Glomerular endothelial cell (primary cell): ENCODE measurements at regions not wholly inside any gene's neighbourhood (a gene's known extent, or its start where the extent isn't known, plus 50 kb on each side); places are given as distances from the start of the nearest gene placed in this dataset.

Source experiments
- DNase-seq: peaks from one replicate; pipeline ENCODE4 v3.0.0-alpha.2; 2011; ENCODE audit warnings: low read depth, low spot score; ENCODE audit errors: extremely low read depth

DNA sequence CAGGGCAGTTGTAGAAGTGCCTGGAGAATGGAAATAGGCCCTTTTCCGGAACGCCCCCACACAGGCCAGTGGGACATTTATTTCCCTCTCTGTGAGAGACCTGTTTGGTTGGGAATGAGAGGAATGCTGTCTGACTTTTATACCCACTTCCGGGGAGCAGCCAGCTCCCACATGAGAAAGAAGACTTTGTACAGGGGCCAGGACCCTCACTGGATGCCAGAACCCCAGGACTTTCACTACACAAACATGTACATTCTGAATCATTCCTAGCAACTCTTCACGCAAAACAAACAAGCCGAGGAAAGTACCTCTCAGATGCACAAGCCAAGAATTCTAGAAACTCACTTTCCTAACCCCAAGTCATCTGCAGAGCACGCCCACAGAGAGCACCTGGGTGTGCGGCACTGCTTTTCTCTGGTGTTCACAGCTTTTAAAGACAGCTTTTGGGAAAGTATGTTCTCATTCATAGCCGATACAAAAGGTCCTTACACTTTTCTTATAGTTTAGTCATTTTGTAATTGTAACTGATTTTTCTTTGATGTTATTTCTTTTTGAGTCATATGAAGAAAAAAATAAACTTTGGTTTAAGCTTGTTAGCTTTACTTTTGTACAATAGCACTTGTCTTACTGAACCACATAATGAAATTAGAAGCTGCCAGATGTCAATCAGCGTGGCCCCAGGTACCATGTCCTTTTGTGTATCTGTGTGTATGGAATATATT, 856.1 kb upstream of the ID2 start:
- DNase-seq: no peak

DNA sequence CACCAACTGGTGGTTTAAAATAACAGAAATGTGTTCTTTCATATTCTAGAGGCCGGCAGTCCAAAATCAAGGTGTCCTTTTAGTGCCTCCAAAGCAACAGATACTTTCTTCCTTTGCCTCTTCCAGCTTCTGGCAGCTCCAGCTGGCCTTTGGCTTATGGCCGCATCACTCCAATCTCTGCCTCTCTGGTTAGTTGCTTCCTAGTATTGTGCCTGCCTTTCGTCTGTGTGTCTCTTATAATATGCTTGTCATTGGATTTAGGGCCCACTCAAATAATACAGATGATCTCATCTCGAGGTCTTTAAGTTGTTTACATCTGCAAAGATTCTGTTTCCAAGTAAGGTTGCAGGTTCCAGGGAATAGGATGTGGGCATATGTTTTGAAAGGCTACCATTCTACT, 855.2 kb upstream of the ID2 start:
- DNase-seq: no peak

DNA sequence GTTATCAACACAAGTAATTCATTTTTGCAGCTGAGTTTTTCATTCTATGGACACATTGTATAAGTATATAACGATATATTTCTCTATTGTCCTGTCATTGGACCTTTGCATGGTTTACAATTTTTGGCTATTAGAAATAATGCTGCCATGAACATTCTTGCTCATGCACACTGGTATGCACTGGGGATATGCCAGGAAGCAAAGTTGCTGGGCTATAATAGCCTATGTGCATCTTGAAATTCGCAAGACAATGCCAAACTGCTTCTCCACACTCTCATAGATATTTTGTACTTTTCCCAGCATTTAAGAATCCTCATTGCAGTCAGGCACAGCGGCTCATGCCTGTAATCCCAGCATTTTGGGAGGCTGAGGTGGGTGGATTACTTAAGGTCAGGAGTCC, 852.6 kb upstream of the ID2 start:
- no peak for DNase-seq

DNA sequence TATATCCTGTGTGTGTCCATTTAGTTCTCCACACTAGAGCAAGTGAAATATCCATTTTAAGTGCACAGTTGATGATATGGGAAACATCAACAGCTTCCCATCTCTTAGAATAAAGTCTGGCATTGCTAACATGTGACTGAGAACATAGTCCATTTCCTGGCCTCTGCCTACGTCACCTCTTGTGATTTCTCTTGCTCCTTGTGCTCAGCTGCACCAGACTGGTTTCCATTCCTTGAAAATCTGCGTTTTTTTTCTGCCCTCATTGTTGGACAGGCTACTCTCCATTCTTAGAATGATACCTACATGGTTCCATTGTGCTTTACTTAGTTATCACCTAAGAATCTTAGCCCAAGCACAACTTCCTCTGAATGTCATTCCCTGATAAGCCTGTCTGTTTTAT, 851.2 kb upstream of the ID2 start:
- no peak for DNase-seq

DNA sequence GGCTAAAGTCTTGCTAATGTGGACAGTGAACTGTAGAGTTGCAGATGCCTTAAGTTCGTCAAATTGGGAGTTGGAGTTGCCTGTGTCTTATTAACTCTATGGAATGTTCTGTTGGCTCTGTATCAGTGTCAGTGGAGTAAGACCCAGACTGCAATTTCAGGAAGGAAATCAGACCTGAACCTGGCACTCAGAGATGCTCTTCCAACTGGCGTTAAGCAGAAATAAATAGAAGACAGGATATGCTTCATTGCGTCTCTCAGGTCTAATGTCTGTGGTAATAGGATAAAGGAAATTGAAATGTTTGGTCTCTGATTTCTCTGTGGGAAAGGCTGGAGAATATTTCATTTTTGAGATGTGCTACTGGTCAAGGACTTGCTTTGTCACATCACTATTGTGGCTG, 846.7 kb upstream of the ID2 start:
- DNase-seq: no peak

DNA sequence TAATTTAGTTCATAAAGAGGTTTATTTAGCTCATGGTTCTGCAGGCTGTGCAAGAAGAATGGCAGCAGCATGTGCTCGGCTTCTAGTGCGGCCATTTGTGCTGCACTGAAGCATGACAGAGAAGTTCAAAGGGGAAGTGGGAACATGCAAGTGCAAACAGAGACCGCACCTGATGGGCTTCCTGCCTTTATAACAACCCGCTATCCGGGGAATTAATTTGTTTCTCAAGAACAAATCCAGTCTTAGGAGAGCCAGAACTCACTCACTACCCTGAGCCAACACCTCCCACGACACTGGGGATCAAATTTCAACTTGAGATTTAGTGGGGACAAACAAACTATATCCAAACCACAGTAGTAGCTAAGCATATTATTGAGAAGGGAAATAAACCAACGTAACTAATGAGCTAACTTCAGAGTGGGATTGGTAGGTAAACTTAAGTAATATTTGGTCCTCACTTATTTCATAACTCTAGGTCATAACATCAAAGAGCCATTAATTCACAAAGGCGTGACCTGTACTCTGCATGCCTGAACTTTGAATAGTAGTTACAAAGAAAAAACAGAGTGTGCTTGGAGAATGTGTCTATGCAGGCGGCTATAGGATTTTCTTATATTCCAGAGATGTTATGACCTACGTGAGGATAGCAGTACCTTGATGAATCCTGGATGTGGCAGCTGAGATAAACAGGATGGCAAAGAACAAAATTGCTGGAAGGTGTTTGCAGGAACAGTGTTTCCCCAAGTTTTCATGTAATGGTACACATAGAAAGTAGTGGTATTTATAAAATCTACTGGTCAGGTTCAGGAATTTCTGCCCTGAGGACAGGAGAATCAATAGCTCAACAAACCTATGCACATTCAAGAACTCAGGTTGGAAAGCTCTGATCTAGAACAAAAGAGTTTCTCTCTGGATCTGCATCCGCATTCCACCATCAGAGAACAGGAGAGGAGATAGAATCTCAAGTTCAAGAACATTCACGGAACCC, 845.9 kb upstream of the ID2 start:
- no peak for DNase-seq

DNA sequence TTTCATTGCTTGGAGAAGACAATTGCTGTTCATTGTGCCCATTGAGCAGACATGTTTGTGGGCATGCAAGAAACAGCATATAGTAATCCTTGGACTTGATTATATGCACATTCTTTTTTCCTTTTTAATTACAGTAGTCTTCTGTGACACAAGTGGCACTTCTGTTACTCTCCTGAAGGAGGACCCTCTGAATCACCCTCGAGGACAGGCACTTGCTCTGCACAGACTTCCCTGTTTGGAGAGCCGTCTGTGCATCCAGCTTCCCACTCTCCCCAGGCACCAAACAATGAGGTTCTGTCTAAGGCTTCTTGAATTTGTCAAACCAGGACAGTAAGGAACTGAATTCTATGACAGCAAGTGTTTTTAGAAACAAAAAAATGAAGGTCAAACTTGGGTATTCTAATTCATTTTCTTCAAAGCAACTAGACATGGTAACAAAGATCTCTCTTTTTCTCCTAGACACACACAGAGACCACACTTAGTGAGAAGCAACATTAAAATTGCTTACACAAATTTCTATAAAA, 844.6 kb upstream of the ID2 start:
- no peak for DNase-seq

DNA sequence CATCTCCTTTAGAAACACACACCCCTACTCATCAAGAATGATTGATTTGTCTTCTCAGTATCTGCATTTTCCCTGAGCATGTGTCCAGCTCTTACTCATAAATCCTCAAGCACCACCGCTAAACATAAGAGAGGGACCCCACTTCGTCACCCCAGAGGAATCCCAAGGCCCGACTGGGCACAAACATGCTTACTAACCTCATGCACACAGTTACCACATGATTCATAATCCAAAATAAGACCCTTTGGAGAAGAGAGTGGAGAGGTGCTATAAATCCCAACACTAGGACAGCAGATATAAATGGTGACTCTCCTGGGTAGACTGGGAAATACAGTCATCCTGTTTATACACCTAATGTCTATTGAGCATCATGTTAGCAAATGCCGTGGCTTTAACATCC, 843.2 kb upstream of the ID2 start:
- DNase-seq: no peak

DNA sequence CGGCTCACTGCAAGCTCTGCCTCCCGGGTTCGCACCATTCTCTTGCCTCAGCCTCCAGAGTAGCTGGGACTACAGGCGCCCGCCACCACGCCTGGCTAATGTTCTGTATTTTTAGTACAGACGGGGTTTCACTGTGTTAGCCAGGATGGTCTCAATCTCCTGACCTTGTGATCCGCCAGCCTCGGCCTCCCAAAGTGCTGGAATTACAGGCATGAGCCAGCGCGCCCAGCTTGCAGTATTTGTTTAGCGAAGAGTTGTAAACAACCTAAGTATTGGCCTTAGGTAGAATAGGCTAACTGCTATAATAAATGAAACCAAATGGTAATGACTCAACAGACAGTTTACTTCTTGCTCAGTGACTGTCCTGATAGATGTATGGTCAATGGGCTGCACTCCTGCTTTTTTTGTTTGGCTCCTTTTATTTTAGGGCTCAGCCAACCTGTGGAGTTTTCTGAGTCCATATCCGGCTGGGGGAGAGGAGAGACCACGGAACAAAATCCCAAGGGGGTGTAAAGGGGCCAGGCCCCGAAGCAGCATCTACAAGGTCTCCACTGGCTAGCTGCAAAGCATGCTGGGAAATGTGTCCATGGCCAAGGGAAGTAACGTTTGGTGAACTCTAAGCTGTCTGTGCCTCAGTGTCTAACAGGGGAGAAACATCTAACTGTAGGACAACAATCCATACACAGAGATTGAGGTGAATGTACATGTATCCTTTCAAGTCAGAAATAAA, 841.0 kb upstream of the ID2 start:
- DNase-seq: no peak

DNA sequence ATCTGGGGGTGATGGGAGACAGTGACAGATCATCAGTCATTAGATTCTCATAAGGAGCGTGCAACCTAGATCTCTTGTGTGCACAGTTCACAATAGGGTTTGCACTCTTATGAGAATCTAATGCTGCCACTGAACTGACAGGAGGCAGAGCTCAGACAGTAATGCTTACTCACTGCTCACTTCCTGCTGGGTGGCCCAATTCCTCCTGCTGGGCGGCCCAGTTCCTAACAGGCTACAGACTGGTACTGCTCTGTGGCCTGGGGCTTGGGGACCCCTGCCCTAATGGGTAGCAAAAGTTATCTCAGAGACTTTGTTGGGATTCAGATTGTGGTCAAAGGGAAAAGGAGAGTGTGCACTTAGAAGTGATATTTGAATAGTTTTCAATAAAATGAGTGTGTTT, 840.1 kb upstream of the ID2 start:
- DNase-seq: no peak

DNA sequence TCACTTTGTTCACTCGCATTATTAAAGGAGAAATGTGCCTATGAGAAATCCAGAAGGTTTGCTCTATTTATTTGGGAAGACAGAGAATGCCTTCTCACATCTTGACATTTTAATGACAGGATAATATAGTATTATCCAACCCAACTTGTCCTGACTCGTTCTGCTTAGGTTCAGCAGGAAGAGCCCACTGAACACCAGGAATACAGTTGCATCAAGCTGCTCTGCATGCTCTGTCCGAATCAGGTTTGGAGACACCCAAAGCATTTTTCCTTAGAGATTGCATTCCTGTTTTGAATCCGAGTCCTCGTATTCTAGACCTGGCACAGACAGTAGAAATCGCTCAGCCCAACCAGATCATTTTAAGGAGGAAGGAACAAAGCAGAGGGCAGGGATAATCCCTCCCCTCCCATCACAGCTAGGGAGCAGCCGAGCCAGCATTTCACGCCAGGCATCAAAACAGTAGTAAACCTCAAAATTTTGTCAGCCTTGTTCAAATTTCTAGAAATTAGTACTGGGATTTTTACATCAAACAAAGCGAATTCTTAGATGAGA, 837.4 kb upstream of the ID2 start:
- DNase-seq: no peak

DNA sequence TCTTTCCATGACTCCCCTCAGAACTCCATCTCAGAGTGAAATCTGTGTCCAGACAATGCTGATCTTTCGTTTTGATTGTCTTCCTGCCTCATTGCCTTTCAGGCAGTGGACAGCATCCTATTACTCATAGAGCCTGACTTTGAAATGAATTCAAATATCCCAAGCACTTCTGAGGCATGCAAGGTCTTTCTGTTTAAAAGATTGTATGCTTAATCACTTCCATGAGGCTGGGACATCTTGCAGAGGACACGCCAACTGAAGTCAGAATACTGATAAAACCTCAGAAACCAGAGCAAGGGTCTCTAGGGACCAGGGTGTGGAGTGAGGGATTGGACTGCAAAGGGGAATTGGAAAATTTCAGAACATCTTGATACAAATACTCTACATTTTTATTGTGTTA, 836.5 kb upstream of the ID2 start:
- DNase-seq: no peak

DNA sequence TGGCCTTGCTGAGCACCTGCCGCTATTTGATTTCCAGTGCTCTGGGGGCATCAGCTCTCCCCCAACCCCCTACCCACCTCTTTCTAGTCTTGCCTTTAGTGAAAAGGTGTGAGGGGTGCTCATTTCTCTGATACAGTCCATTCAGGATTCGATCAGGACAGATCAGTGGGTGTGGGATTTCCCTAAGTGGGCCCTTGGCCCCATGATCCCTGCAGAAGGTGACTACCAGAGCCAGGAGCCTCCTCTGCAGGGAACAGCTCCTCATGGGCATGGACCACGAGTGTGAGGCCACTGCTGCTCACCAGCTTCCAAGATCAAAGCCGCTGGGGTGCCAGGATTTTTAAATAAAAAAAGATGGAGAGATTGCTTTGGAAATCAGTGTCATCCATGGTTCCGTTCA, 835.2 kb upstream of the ID2 start:
- DNase-seq: no peak

DNA sequence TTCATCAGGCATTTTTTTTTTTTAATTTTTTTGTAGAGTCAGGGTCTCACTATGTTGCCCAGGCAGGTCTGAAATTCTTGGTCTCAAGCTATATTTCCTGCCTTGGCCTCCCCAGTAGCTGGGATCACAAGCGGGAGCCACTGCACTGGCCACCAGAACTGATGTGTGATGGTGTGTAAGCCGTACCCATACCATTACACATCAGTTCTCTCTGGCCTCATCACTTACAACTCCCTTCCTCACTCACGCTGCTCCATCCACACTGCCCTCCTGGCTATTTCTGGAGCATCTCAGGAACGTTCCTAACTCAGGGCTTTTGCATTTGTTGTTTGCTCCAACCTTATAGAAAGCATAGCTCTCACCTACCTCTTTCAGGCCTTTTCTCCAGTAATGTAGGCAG, 834.5 kb upstream of the ID2 start:
- no peak for DNase-seq

DNA sequence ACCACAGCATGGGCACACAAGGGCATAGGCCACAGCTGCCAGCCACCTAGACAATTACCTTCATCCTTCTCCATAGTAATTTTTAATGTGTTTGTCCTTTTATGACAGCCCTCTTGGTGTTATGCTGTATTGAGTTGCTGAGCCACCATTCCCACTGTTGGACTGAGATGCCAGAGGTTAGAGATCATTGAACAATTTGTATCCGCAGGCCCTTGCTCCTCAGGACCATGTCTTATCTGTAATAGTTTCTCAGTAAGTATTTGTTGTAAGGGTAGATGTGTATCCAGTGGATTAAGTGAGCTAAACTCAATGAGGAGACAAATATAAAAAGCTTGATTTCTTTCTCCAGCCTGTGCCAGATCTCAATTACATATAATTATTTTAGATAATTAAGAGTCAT, 832.8 kb upstream of the ID2 start:
- DNase-seq: no peak

DNA sequence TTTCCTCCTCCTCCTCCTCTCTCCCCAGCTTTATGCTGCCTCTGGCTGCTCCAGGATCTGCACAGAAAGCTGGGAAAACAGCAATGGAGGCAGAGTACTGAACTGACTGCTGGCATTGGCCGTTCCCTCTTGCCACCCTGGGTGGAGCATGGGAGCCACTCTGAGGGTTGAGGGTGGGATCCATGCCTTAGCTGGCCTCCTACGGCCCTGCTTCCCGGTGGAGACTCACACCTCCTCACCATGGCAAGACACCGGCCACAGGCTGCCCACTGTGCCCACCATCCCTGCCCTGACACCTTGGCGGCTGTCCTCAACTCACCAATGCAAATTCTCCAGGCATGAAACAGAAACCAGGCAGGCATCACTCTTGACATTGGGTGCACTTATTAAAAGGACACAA, 832.3 kb upstream of the ID2 start:
- no peak for DNase-seq

DNA sequence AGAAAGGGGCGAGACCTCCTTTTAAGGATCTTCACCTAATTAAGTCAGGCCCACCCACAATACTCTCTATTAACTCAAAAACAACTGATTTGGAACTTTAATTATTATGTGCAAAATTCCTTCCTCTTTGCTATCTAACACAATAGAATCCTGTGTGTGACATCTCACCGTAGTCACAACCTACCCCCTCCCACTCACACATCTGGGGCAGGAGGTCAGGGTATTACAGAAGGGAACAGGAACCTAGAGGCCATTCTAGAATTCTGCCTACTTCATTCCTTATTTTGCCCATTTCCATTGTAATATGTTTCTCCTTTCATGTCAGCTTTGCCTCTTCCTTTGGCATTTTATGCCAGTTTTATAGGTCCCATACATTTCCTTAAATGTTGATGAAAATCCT, 829.3 kb upstream of the ID2 start:
- no peak for DNase-seq

DNA sequence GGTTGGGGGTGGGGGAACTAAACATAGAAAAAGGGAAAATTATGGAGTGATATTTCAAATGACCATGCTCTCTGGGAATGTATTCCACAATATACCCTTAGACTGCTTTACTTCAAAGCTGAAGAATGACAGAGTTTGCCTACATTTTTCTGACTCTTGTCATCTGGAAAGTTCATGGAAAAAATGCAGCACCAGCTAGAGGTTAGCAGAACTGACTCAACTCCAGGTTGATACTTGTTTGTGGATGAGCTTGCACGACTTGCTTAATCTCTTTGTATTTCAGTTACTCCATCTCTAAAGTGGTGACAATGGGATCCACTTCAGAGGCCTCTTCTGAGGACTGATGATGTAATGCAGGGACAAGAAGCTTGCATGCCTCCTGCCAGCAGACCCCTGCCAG, 824.0 kb upstream of the ID2 start:
- DNase-seq: no peak

DNA sequence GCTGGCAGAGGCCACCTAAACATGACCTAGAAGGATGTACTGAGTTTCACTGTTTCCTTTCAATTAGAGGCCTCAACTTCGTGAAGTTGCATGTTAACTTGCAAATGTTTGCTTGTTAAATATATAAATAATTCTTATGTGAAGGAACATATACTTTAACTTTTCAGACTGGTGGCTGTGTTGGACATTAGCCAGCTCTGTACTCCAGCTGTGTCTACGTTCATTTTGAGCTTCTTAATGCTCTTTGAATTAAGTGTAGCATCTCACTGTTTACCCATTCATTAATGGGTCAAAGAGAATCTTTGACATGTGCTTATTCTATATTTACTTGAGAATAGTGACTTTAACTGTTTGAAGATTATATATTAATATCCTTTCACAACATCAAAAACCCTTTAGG, 823.2 kb upstream of the ID2 start:
- no peak for DNase-seq

DNA sequence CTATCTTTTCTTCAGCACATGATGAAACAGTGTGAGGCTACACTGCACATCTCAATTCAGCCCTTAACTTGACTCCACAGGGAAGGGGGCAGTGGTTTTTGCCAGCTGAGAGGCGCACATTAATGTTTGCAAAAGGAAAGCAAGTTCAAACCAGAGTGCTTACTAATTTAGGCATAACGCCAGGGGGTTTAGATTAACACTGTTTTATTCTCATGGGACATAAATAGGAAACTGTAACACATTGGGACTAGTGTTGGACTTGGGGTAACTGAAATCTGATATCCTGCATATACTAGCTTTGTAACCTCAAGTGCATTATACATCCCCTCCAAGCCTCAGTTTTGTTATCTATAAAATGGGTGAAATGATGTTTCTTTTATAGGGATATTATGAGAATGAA, 821.2 kb upstream of the ID2 start:
- no peak for DNase-seq
